Panc1 (cell line): ENCODE measurements at regions not wholly inside any gene's neighbourhood (a gene's known extent, or its start where the extent isn't known, plus 50 kb on each side); places are given as distances from the start of the nearest gene placed in this dataset.

ENCODE experiments used
- ATAC-seq: fragments of 200-7000 bp; cut with Tn5 transposase; 2 replicates; pipeline ENCODE4 v1.9.1; 2020; ENCODE audit warnings: mild to moderate bottlenecking, moderate library complexity
- BruUV-seq: library from RNA; stranded (reverse); fragments of 400-500 nt; replicated peaks from 2 replicates; lab custom pipeline; 2021; lab: Mats Ljungman, UMichigan
- CTCF ChIA-PET: fragments of 300-600 bp; sonication (Branson Sonifier 250); formaldehyde crosslinking; loops from one replicate; lab custom pipeline; 2022; ENCODE audit warnings: antibody characterized with exemption; lab: Charles Lee
- POLR2A ChIA-PET: fragments of 300-600 bp; sonication (Branson Sonifier 250); formaldehyde crosslinking; loops from one replicate; lab custom pipeline; 2022; ENCODE audit warnings: antibody characterized with exemption; lab: Charles Lee
- DNase-seq: peaks from one replicate; pipeline ENCODE4 v3.0.0-alpha.2; 2010; ENCODE audit warnings: low read depth, low spot score
- H3K27ac ChIP-seq: 2 replicates; pipeline ENCODE4 v1.5.1; 2011; ENCODE audit warnings: mild to moderate bottlenecking, low read length, inconsistent platforms
- H3K27me3 ChIP-seq: fragments of 200-500 bp; sonication (Bioruptor generic); 2 replicates; pipeline ENCODE4 v1.6.0; 2014; ENCODE audit warnings: low read length, inconsistent platforms; ENCODE audit not compliant: control insufficient read depth, insufficient read depth
- H3K36me3 ChIP-seq: fragments of 200-500 bp; sonication (Bioruptor generic); 2 replicates; pipeline ENCODE4 v1.5.1; 2014; ENCODE audit warnings: inconsistent platforms, mild to moderate bottlenecking, low read length, moderate library complexity; ENCODE audit not compliant: control insufficient read depth, insufficient read depth
- H3K4me1 ChIP-seq: 2 replicates; pipeline ENCODE4 v1.5.1; 2011; ENCODE audit warnings: inconsistent platforms, mild to moderate bottlenecking, low read length, moderate library complexity; ENCODE audit not compliant: control insufficient read depth, insufficient read depth
- H3K4me3 ChIP-seq, 2 experiments: 2 replicates each; pipeline ENCODE4 v1.5.1; 2011 to 2012; ENCODE audit warnings: low read depth in 2 of 2, low read length in 2 of 2, mild to moderate bottlenecking in 2 of 2, inconsistent platforms in 1 of 2, moderate library complexity in 1 of 2
- H3K9me3 ChIP-seq: fragments of 200-500 bp; sonication (Bioruptor generic); 2 replicates; pipeline ENCODE4 v1.5.1; 2014; ENCODE audit warnings: low read depth, mild to moderate bottlenecking, inconsistent platforms, low read length, moderate library complexity; ENCODE audit not compliant: control insufficient read depth, insufficient read depth
- CTCF ChIP-seq: fragments of 450-650 bp; IDR thresholded peaks from 2 replicates; pipeline ENCODE4 v1.5.1; 2017; ENCODE audit warnings: mild to moderate bottlenecking
- POLR2AphosphoS5 ChIP-seq: IDR thresholded peaks from 2 replicates; pipeline ENCODE4 v1.6.1; 2012; ENCODE audit warnings: mild to moderate bottlenecking, low read depth, low read length, moderate library complexity
- REST ChIP-seq, 2 experiments: IDR thresholded peaks; 2 replicates each; pipeline ENCODE4 v1.6.1; 2011 to 2012; ENCODE audit warnings: low read depth in 2 of 2, control low read depth in 1 of 2, low read length in 1 of 2, mild to moderate bottlenecking in 1 of 2, moderate library complexity in 1 of 2; ENCODE audit not compliant: insufficient read depth in 1 of 2
- SIN3A ChIP-seq: IDR thresholded peaks from 2 replicates; pipeline ENCODE4 v1.6.1; 2012; ENCODE audit warnings: low read depth, mild to moderate bottlenecking, low read length, moderate library complexity, borderline replicate concordance; ENCODE audit not compliant: insufficient read depth
- TCF7L2 ChIP-seq: IDR thresholded peaks from 2 replicates; pipeline ENCODE4 v1.6.1; 2011; ENCODE audit warnings: mild to moderate bottlenecking, low read depth, low read length, inconsistent platforms
- in situ Hi-C: cut with HindIII; loops from 2 replicates; pipeline ENCODE4 v1.10.0; 2016; ENCODE audit warnings: low sequenced_read_pairs, low pct_unique_long_range_greater_than_20kb
- intact Hi-C: fragments of 100-400 bp; cut with micrococcal nuclease; formaldehyde crosslinking; loops from one replicate; pipeline ENCODE4 v1.10.0; 2022; ENCODE audit not compliant: unreplicated experiment

- intact Hi-C loops (no loop called here), in situ Hi-C loops (no loop called here)
- no peaks in the 10 kb centered on the region for H3K9me3 ChIP-seq
- TF ChIP-seq POLR2AphosphoS5 = no peak
- TF ChIP-seq SIN3A = no peak
- no peak for TF ChIP-seq REST (IDR thresholded peaks at IDR 0.05; ENCODE audit: insufficient read depth in 1 of 2, low read depth in 2 of 2, low read length in 1 of 2)
- no peak for TF ChIP-seq TCF7L2
- TF ChIP-seq CTCF = no peak
- ChIA-PET CTCF (no interaction called here), POLR2A (interaction anchor here (0.5 kb wide), 1 partner anchor 401 kb away, joined by 6 read pairs; no protein-coding TSS in a partner anchor)
- DNase-seq = no peak
- no peak overlapping the region for H3K4me3 ChIP-seq
- no peaks in the 10 kb centered on the region for H3K36me3 ChIP-seq
- no peak for ATAC-seq
- no TSS peak for BruUV-seq
- H3K4me1 ChIP-seq = no peaks in the 10 kb centered on the region
- no peak overlapping the region for H3K27ac ChIP-seq
- H3K27me3 ChIP-seq = no peaks in the 10 kb centered on the region
Measured at GRCh38 chr2:234723400-234723799, 226.5 kb upstream of the ARL4C start.

DNA sequence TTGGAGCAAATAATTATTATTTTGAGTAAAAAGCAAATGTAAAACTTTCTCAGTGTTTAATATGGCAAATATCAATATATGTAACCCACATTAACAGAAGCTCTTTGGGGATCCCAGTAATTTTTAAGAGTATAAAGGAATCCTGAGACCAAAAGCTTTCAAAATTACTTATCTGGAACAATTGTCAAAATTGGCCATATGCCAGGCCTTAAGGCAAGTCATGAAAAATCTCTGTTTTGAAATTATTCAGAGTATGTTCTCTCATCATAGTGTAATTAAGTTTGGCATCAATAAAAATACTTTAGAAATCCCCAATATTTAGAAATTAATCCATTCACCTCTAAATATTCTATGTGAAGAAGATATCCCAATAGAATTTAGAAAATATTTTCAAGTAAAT is 225.3 kb upstream of the ARL4C start:
- no peak for ATAC-seq
- Histone ChIP-seq H3K4me3 (no peak overlapping the region), H3K27me3 (no peaks in the 10 kb centered on the region), H3K27ac (no peak overlapping the region), H3K4me1 (no peaks in the 10 kb centered on the region), H3K36me3 (no peaks in the 10 kb centered on the region), H3K9me3 (no peaks in the 10 kb centered on the region)
- ChIA-PET POLR2A (no interaction called here), CTCF (no interaction called here)
- no peak for DNase-seq
- TF ChIP-seq REST (IDR thresholded peaks at IDR 0.05; ENCODE audit: insufficient read depth in 1 of 2, low read depth in 2 of 2, low read length in 1 of 2) (no peak), TCF7L2 (no peak), SIN3A (no peak), POLR2AphosphoS5 (no peak), CTCF (no peak)
- no TSS peak for BruUV-seq
- intact Hi-C loops (no loop called here), in situ Hi-C loops (no loop called here)
